CD4-positive, CD25-positive, alpha-beta regulatory T cell (primary cell): ENCODE measurements at regions not wholly inside any gene's neighbourhood (a gene's known extent, or its start where the extent isn't known, plus 50 kb on each side); places are given as distances from the start of the nearest gene placed in this dataset.

Source experiments
- ATAC-seq, 2 donors: fragments of 150-1000 bp; cut with Tn5 transposase; one replicate each; pipeline ENCODE4 v1.10.0; 2021; ENCODE audit warnings: low read depth in 2 of 2, moderate number of reproducible peaks in 2 of 2, moderate library complexity in 1 of 2
- DNase-seq, 3 donors: peaks; one replicate each; pipeline versions ENCODE4 v3.0.0 to v3.0.0-alpha.2; 2012 to 2022; ENCODE audit warnings: mixed read lengths in 1 of 3
- H3K27ac ChIP-seq: one replicate; pipeline ENCODE4 v1.7.0; 2013; ENCODE audit warnings: mild to moderate bottlenecking, low read length; ENCODE audit not compliant: insufficient read depth, poor library complexity, severe bottlenecking
- H3K27me3 ChIP-seq: one replicate; pipeline ENCODE4 v1.7.0; 2013; ENCODE audit warnings: low read length; ENCODE audit not compliant: control insufficient read depth, insufficient read depth
- H3K36me3 ChIP-seq: one replicate; pipeline ENCODE4 v1.7.0; 2013; ENCODE audit warnings: mild to moderate bottlenecking, low read length, moderate library complexity; ENCODE audit not compliant: control insufficient read depth, insufficient read depth
- H3K4me1 ChIP-seq: 2 replicates; pipeline ENCODE4 v1.7.0; 2013; ENCODE audit warnings: mild to moderate bottlenecking, low read length; ENCODE audit not compliant: insufficient read depth, control insufficient read depth, poor library complexity, severe bottlenecking
- H3K4me3 ChIP-seq: one replicate; pipeline ENCODE4 v1.7.0; 2013; ENCODE audit warnings: low read depth, mild to moderate bottlenecking, low read length, moderate library complexity
- H3K9me3 ChIP-seq, 2 experiments: 1 replicate in 1 of 2; 2 replicates in 1 of 2; pipeline ENCODE4 v1.7.0; 2013; ENCODE audit warnings: low read length in 2 of 2, mild to moderate bottlenecking in 1 of 2, moderate library complexity in 1 of 2; ENCODE audit not compliant: control insufficient read depth in 2 of 2
- H3K27ac Mint-ChIP-seq, 3 donors: one replicate each; pipeline ENCODE4 v1.8.0; 2020 to 2022; ENCODE audit warnings: mild to moderate bottlenecking in 3 of 3, mixed read lengths in 3 of 3, moderate library complexity in 2 of 3
- H3K27me3 Mint-ChIP-seq: one replicate; pipeline ENCODE4 v1.8.0; 2022; ENCODE audit warnings: mild to moderate bottlenecking, mixed read lengths
- H3K36me3 Mint-ChIP-seq: one replicate; pipeline ENCODE4 v1.8.0; 2020; ENCODE audit warnings: mixed read lengths
- H3K4me1 Mint-ChIP-seq, 4 donors: one replicate each; pipeline ENCODE4 v1.8.0; 2020 to 2022; ENCODE audit warnings: mixed read lengths in 4 of 4, mild to moderate bottlenecking in 1 of 4
- H3K4me3 Mint-ChIP-seq, 4 donors: one replicate each; pipeline ENCODE4 v1.8.0; 2020 to 2022; ENCODE audit warnings: mild to moderate bottlenecking in 4 of 4, mixed read lengths in 4 of 4, moderate library complexity in 3 of 4
- H3K9me3 Mint-ChIP-seq, 7 donors: one replicate each; pipeline ENCODE4 v1.8.0; 2020 to 2022; ENCODE audit warnings: mixed read lengths in 7 of 7, mild to moderate bottlenecking in 3 of 7, moderate library complexity in 2 of 7

DNA sequence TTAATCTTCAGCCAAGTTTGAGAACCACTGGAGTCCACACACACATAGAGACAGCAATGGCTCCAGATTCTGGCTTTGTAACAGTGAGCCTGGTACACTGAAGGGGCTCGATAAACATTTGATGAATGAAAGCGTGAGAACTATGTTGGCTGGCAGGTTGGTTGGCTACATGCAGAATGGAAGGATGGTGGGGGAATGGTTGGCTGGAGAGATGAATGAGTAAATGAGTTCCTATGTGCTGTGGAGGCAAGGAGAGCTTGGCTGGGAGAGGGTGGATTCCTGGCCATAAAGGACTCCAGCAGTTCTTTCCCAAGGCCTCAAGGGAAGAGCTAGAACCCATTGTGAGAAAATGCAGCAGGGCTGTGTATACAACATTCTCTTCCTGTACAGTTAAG lies 168.0 kb upstream of the NECTIN1 start:
- H3K9me3 Mint-ChIP-seq, result peaks cover 0 to 1% (median 0%) of the 10 kb centered on the region in 7 donors
- H3K27ac Mint-ChIP-seq, result no peak overlapping the region
- Histone ChIP-seq H3K27me3 (no peaks in the 10 kb centered on the region), H3K4me1 (no peaks in the 10 kb centered on the region), H3K36me3 (no peaks in the 10 kb centered on the region), H3K4me3 (no peak overlapping the region), H3K27ac (no peak overlapping the region), H3K9me3 (no peaks in the 10 kb centered on the region)
- no peaks in the 10 kb centered on the region for H3K4me1 Mint-ChIP-seq
- H3K27me3 Mint-ChIP-seq, result peaks cover 11% of the 10 kb centered on the region
- no peak for ATAC-seq
- H3K36me3 Mint-ChIP-seq, result no peaks in the 10 kb centered on the region
- DNase-seq, result no peak
- H3K4me3 Mint-ChIP-seq, result no peak overlapping the region

DNA sequence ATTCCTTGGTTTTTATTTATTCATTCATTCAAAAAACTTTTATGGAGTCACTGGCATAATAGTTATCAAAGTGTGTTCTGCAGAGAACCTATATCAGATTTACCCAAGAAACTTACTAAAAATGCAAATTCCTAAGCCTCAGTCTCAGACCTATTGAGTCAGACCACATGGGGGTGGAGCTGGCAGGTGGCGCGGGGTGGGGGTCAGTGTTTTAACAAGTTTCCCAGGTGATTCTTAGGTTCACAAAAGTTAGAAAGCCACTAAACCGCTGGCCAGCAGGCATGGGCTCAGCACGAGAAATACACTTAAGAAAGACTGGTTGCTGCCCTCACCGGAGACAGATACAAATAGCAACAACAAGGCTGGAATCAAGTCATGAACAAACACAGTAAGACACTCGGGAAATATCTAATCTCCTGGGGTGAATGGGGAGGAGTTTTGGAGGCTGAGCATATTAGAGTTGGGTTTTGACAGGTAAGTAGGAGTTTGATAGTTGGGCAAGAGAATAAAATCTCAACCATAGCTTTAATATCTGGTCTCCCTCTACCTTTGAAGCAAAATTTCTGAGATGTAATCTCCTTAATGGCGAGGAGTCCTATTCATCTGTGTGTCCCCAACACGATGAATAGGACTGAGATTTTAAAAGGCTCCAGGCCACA lies 167.5 kb upstream of the NECTIN1 start:
- Mint-ChIP-seq H3K4me3 (no peak overlapping the region), H3K27me3 (peaks cover 11% of the 10 kb centered on the region)

DNA sequence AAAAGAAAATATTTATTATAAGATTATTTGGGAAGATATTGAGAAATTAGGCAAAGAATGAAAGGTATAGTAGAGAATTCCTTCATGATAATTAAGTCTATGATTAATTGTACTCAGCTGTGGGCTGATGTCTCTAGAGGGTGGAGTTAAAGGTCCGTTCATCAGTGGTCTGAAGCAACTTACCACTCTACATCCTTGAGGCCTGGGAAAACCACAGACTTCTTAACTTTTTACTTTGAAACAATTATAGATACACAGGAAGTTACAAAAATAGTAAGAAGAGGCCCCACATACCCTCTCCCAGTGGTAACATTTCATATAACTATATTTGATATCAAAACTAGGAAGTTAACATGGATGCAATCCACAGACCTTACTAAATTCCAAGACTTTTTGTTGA lies 167.0 kb upstream of the NECTIN1 start:
- Histone ChIP-seq H3K27ac (no peak overlapping the region), H3K27me3 (no peaks in the 10 kb centered on the region), H3K36me3 (no peaks in the 10 kb centered on the region), H3K4me1 (no peaks in the 10 kb centered on the region), H3K4me3 (no peak overlapping the region), H3K9me3 (no peaks in the 10 kb centered on the region)
- H3K27ac Mint-ChIP-seq, result no peak overlapping the region
- DNase-seq (no peak), ATAC-seq (no peak)
- no peaks in the 10 kb centered on the region for H3K36me3 Mint-ChIP-seq
- no peaks in the 10 kb centered on the region for H3K4me1 Mint-ChIP-seq
- H3K27me3 Mint-ChIP-seq, result peaks cover 11% of the 10 kb centered on the region
- H3K4me3 Mint-ChIP-seq, result no peak overlapping the region
- H3K9me3 Mint-ChIP-seq, result peaks cover 0 to 1% (median 0%) of the 10 kb centered on the region in 7 donors

More for the DNA sequence above, 167.5 kb upstream of the NECTIN1 start:
- Mint-ChIP-seq H3K9me3 (peaks cover 0 to 1% (median 0%) of the 10 kb centered on the region in 7 donors), H3K27ac (no peak overlapping the region), H3K36me3 (no peaks in the 10 kb centered on the region), H3K4me1 (no peaks in the 10 kb centered on the region)
- H3K27ac ChIP-seq, result no peak overlapping the region
- no peaks in the 10 kb centered on the region for H3K36me3 ChIP-seq
- no peaks in the 10 kb centered on the region for H3K27me3 ChIP-seq
- no peaks in the 10 kb centered on the region for H3K9me3 ChIP-seq
- H3K4me1 ChIP-seq, result no peaks in the 10 kb centered on the region
- DNase-seq (no peak), ATAC-seq (no peak)
- H3K4me3 ChIP-seq, result no peak overlapping the region

DNA sequence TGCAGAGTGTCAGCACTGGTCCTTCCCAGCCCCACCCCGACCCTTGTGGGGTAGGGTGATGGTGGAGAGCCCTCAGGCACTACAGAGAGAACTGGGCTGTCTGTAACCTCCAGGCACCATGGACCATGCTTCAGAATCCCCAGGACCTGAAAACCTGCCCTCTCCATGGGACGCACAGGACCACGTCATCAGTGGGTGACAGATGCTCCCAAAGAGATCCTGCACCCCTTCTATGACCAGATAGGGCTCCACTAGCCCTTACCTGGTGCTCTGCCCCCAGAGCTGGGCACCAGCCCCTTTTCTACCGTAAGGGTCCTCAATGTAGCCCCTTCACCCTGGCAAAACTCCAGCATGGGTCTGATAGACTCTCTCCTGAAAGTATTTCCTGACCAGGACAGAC lies 165.9 kb upstream of the NECTIN1 start:
- no peaks in the 10 kb centered on the region for H3K36me3 ChIP-seq
- H3K4me3 Mint-ChIP-seq, result no peak overlapping the region
- peaks cover 0 to 1% (median 0%) of the 10 kb centered on the region in 7 donors for H3K9me3 Mint-ChIP-seq
- H3K9me3 ChIP-seq, result no peaks in the 10 kb centered on the region
- H3K4me1 ChIP-seq, result no peaks in the 10 kb centered on the region
- ATAC-seq, result no peak
- no peak overlapping the region for H3K4me3 ChIP-seq
- no peaks in the 10 kb centered on the region for H3K4me1 Mint-ChIP-seq
- H3K27me3 Mint-ChIP-seq, result peaks cover 11% of the 10 kb centered on the region
- no peak overlapping the region for H3K27ac Mint-ChIP-seq
- no peaks in the 10 kb centered on the region for H3K36me3 Mint-ChIP-seq
- H3K27ac ChIP-seq, result no peak overlapping the region
- DNase-seq, result no peak
- H3K27me3 ChIP-seq, result no peaks in the 10 kb centered on the region

DNA sequence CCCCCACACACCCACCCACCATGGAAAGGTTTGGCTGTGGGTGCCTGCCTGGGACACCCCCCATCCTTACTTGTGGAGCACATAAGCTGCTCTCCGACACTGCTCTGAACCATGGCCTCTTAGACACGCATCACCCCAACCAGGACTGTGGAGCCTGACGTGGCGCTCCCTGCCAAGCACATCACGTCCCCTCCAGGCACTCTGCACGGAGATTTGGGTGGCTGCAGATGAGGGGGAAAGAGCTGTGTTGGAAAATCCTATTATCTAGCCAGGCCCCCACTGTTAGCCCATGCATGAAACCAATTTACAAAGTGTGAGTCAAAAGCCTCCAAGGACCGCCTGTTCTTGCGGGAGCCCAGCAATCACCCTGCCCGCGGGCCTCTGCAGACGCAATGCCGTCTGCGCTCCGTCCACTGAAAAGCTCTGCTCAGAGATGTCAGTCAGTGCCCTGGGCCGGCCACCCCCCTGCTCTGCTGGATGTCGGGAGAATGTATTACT lies 163.4 kb upstream of the NECTIN1 start:
- Mint-ChIP-seq H3K36me3 (no peaks in the 10 kb centered on the region), H3K27ac (no peak overlapping the region), H3K27me3 (peaks cover 5% of the 10 kb centered on the region), H3K9me3 (peaks cover 0 to 1% (median 0%) of the 10 kb centered on the region in 7 donors), H3K4me3 (no peak overlapping the region), H3K4me1 (no peaks in the 10 kb centered on the region)
- H3K9me3 ChIP-seq, result no peaks in the 10 kb centered on the region
- H3K4me1 ChIP-seq, result no peaks in the 10 kb centered on the region
- ATAC-seq, result no peak
- H3K27me3 ChIP-seq, result no peaks in the 10 kb centered on the region
- no peaks in the 10 kb centered on the region for H3K36me3 ChIP-seq
- no peak overlapping the region for H3K4me3 ChIP-seq
- H3K27ac ChIP-seq, result no peak overlapping the region
- DNase-seq, result no peak

DNA sequence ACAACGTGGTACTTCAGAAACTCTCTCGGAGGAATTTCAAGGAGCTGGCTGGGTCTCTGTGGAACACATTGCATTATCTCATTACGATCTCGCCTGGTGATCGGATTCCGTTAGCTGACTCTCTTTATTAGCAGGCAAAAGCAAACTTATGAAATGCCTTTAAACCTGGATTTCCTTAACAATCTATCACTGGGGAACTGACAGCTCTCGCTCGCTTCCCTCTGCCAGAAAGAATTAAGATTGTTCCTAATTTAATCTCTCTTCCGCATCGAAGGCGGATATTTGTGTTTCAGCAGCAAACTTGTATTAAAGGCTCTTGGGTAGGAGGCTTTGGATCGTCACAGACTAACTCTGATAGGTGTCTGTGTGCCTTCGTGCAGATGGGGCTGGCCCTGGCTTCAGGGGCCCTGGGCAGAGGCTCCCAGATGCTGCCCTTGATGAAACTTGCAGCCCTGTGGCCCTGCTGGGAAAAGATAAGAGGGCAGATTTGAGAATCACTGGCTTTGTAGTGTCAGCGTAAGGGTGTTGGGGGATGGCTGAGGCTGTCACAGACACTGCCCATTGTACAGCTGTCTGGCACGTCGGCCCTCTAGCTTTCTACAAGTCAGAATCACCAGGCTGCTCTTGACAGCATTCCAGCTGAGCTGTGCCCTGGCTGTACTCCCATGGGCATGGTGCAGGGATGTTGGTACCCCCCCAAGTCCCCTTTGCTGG lies 162.2 kb upstream of the NECTIN1 start:
- Mint-ChIP-seq H3K27ac (no peak overlapping the region), H3K9me3 (no peaks in the 10 kb centered on the region), H3K4me1 (no peaks in the 10 kb centered on the region), H3K27me3 (no peaks in the 10 kb centered on the region), H3K4me3 (no peak overlapping the region), H3K36me3 (no peaks in the 10 kb centered on the region)
- DNase-seq (no peak), ATAC-seq (no peak)
- Histone ChIP-seq H3K27ac (no peak overlapping the region), H3K4me1 (no peaks in the 10 kb centered on the region), H3K9me3 (no peaks in the 10 kb centered on the region), H3K27me3 (no peaks in the 10 kb centered on the region), H3K36me3 (no peaks in the 10 kb centered on the region), H3K4me3 (no peak overlapping the region)

DNA sequence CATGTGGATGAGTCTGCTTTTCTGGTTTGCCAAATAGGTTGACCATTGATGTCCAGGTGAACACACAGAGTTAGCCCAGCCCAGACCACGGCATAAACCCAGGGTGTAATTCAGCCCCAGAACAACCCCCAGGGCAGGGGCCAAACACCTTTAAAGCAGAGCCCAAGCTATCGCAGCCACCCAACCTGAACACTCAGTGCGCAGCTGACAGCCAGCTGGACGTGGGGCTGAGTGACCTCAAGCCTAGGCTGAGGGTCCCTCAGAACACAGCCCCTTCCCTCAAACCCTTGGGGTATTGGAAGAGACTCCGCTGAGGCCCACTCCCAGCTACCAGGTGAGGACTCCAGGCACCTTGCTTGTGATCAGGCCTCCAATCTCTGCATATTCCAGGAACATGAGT lies 161.5 kb upstream of the NECTIN1 start:
- Histone ChIP-seq H3K4me3 (no peak overlapping the region), H3K36me3 (no peaks in the 10 kb centered on the region), H3K27me3 (no peaks in the 10 kb centered on the region), H3K4me1 (no peaks in the 10 kb centered on the region), H3K27ac (no peak overlapping the region), H3K9me3 (no peaks in the 10 kb centered on the region)
- ATAC-seq, result no peak
- Mint-ChIP-seq H3K4me1 (no peaks in the 10 kb centered on the region), H3K27me3 (no peaks in the 10 kb centered on the region), H3K4me3 (no peak overlapping the region), H3K27ac (no peak overlapping the region), H3K36me3 (no peaks in the 10 kb centered on the region), H3K9me3 (no peaks in the 10 kb centered on the region)
- DNase-seq, result no peak
